ENCODE measurements at regions not wholly inside any gene's neighbourhood (a gene's known extent, or its start where the extent isn't known, plus 50 kb on each side); places are given as distances from the start of the nearest gene placed in this dataset.

GRCh38 chr1:193736507-193736906 lies 550.1 kb upstream of the B3GALT2 start:
- DNase-seq: no peak

- DNase-seq: no peak
Observed at GRCh38 chr1:193733674-193734073, 547.3 kb upstream of the B3GALT2 start.

GRCh38 chr1:193730017-193730416 lies 543.6 kb upstream of the B3GALT2 start:
- DNase-seq: no peak

- DNase-seq: no peak
Observed at GRCh38 chr1:193729429-193729828, 543.0 kb upstream of the B3GALT2 start.

- no peak for DNase-seq
Observed at GRCh38 chr1:193727850-193728249, 541.4 kb upstream of the B3GALT2 start.

- DNase-seq: no peak
Observed at GRCh38 chr1:193726722-193727121, 540.3 kb upstream of the B3GALT2 start.

- DNase-seq: no peak
Observed at GRCh38 chr1:193712392-193712791, 526.0 kb upstream of the B3GALT2 start.

- DNase-seq: no peak
Observed at GRCh38 chr1:193709607-193710006, 523.2 kb upstream of the B3GALT2 start.

- DNase-seq: no peak
Observed at GRCh38 chr1:193707271-193708021, 521.0 kb upstream of the B3GALT2 start.

GRCh38 chr1:193706766-193707165 lies 520.4 kb upstream of the B3GALT2 start:
- no peak for DNase-seq

- DNase-seq: no peak
Observed at GRCh38 chr1:193705554-193705981, 519.2 kb upstream of the B3GALT2 start.

- DNase-seq: no peak
Observed at GRCh38 chr1:193703655-193704054, 517.2 kb upstream of the B3GALT2 start.

GRCh38 chr1:193703121-193703520 lies 516.7 kb upstream of the B3GALT2 start:
- DNase-seq: no peak

- no peak for DNase-seq
Observed at GRCh38 chr1:193701759-193702158, 515.3 kb upstream of the B3GALT2 start.

- DNase-seq: no peak
Observed at GRCh38 chr1:193700710-193701355, 514.4 kb upstream of the B3GALT2 start.

- DNase-seq: no peak
Observed at GRCh38 chr1:193699261-193699660, 512.8 kb upstream of the B3GALT2 start.

GRCh38 chr1:193697776-193698175 lies 511.4 kb upstream of the B3GALT2 start:
- no peak for DNase-seq

GRCh38 chr1:193697115-193697762 lies 510.8 kb upstream of the B3GALT2 start:
- no peak for DNase-seq

- no peak for DNase-seq
Observed at GRCh38 chr1:193694741-193695140, 508.3 kb upstream of the B3GALT2 start.

GRCh38 chr1:193685986-193686385 lies 499.6 kb upstream of the B3GALT2 start:
- no peak for DNase-seq

GRCh38 chr1:193681422-193681821 lies 495.0 kb upstream of the B3GALT2 start:
- DNase-seq: no peak

GRCh38 chr1:193680924-193681316 lies 494.5 kb upstream of the B3GALT2 start:
- DNase-seq: no peak

- no peak for DNase-seq
Observed at GRCh38 chr1:193680247-193680923, 494.0 kb upstream of the B3GALT2 start.

- DNase-seq: no peak
Observed at GRCh38 chr1:193677874-193678273, 491.5 kb upstream of the B3GALT2 start.
